D721Med (cell line): ENCODE measurements at regions not wholly inside any gene's neighbourhood (a gene's known extent, or its start where the extent isn't known, plus 50 kb on each side); places are given as distances from the start of the nearest gene placed in this dataset.

Experiments used
- DNase-seq: peaks from one replicate; pipeline ENCODE4 v3.0.0; 2011; ENCODE audit warnings: low spot score; ENCODE audit not compliant: insufficient read length
- FAIRE-seq: peaks from 2 replicates; lab custom pipeline; 2011; peaks lifted over from hg19 to GRCh38; lab: Jason Lieb, UNC
- TF ChIP-seq, protein P1 (sequence below): IDR thresholded peaks from 2 replicates; pipeline ENCODE4 v1.5.1; 2012; ENCODE audit warnings: mild to moderate bottlenecking, control low read depth; ENCODE audit not compliant: insufficient read depth; ENCODE audit errors: missing control alignments

DNA sequence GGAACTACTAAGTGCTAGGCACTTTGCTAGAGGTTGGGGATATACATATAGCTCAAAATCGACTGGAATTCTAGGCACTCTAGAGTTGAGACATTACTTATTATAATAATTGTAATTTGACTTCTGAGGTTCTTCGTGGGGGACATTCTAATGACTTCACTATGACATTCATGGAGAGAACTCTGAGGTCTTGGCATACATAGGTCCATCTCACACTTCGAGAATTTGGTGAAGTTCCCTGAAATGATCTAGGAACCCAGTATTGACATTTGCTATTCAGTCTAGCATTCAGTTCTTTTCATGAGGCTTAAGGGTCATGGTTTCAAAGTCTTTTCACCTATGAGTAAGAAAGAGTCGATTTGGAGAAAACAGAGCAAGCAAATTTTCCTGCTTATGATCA is 446.6 kb upstream of the JAG1 start:
- FAIRE-seq (no peak), DNase-seq (no peak)

DNA sequence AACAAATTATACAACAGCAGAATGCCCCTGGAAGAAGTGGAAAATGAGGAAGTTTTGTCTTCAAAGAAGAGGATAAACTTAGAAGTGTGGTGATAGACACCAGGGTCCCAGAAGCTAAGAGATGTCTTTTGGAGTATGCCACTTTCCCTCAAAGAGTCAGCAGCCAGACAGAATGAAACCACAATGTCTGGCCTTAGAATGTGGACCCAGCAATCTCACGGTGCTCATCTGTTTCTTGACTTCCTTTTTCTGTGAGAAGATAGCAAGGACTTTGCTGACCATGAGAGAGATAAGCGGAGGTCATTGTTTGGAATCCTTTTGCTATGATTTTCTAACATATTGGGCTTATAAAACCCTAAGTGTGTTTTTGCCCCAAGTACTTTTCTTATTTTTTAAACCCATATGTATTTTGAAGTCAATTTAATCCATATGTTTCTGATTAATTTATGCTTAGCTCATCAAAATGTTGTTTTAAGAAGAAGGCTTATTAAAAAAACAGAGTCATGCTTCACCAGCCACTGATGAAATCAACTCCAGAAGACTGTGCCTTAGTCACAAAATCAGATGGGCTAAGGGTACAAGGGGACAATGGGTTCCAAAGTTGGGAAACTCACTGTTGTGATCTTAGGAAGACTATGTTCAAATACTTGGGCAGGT is 451.2 kb upstream of the JAG1 start:
- TF ChIP-seq, protein P1, sequence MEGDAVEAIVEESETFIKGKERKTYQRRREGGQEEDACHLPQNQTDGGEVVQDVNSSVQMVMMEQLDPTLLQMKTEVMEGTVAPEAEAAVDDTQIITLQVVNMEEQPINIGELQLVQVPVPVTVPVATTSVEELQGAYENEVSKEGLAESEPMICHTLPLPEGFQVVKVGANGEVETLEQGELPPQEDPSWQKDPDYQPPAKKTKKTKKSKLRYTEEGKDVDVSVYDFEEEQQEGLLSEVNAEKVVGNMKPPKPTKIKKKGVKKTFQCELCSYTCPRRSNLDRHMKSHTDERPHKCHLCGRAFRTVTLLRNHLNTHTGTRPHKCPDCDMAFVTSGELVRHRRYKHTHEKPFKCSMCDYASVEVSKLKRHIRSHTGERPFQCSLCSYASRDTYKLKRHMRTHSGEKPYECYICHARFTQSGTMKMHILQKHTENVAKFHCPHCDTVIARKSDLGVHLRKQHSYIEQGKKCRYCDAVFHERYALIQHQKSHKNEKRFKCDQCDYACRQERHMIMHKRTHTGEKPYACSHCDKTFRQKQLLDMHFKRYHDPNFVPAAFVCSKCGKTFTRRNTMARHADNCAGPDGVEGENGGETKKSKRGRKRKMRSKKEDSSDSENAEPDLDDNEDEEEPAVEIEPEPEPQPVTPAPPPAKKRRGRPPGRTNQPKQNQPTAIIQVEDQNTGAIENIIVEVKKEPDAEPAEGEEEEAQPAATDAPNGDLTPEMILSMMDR, result no peak
- no peak for DNase-seq
- FAIRE-seq, result no peak

More for the DNA sequence above, 446.6 kb upstream of the JAG1 start:
- TF ChIP-seq, protein P1, result no peak

DNA sequence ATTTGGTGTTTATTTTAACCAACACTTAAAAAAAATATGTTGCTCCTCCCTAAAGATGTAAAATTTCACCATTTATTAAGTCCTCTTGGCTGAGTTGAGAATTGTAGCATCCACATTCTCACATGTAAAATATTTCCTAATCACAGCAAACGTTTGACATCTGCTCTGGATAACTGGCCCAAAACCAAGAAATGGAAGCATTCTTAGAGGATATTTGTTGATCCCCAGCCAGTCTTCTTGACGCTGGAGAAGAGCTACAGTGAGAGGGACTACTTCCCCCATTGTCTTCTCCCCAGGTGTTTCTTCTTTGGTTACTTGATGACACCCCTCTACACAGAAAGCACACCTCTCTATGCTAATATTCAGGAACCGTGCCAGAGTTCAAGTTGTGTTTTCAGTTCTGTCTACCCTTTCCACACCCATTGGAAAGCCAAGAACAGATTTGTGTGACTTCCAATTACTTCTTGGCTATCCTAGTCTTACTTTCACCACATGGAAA is 454.5 kb upstream of the JAG1 start:
- TF ChIP-seq, protein P1, result no peak
- DNase-seq (no peak), FAIRE-seq (no peak)

DNA sequence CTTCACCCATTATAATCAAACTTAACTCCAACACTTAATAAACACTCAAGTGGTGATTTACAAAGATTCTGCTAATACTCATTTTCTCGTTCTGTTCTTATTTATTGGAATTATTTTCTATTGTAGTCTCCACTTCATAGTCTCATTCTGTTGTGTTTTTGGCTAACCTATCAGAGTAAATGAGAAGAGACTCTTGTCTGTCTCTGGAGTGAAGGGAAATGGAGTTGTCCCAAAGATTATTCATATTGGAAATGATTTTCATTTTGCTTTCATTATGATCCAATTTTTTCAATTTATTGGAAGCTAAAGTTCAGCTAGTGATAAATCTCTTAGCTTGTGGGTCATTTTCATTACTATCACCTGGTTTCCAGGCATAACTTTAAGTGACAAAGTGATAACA is 454.9 kb upstream of the JAG1 start:
- FAIRE-seq (no peak), DNase-seq (no peak)
- TF ChIP-seq, protein P1, result no peak

DNA sequence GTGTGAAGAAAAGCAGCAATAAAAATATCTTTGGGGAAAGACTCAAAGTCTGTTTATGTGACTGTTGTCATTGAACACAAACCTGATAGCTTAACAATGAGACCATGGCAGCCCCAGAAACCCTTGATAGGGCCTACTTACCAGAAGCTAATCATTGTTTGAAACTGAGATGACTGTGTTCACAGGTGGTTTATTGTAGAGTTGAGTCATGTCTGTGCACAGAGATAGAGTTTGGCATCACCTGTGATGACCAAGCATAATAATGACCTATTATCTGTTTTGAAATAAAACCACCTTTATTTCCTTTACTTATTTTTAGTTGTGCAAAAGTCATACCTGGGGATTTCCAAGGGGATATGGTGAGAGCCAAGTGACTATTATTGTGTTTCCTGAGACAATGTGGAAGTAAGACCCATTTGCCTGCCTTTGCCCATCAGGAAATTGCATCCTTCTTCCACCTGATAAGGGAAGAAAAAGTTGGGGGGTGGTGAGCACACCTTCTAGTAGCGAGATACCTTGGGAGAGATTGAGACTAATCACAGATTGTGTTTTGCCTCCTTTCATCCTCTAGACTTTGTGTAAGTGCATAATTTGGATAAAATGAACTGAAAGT is 456.9 kb upstream of the JAG1 start:
- DNase-seq, result no peak
- no peak for FAIRE-seq

DNA sequence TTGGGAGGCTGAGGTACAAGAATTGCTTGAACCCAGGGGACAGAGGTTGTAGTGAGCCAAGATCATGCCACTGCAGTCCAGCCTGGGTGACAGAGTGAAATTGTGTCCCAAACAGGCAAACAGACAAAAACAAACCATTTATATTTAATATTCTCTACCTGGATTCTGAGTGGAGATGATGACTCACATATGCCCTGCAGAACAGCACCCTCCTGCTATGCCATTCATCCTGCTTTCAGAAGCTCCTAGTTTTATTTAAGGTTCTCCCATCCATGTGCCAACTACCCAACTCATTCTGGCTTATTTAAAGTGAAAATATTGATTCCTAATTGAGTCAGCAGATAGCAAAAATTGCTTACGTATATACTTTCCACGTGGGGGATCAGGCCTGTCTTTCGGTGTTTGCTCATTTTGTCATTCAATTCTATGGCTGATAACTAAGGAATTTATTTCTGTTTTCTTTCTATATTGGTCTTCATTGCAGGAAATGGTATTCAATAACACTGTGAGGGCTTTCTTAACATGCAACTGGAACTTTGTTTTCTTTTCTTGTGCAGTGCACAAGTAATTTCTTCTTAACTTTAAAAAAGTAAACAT is 459.1 kb upstream of the JAG1 start:
- no peak for DNase-seq
- TF ChIP-seq, protein P1, result no peak
- no peak for FAIRE-seq

More for the DNA sequence above, 456.9 kb upstream of the JAG1 start:
- TF ChIP-seq, protein P1, result no peak

DNA sequence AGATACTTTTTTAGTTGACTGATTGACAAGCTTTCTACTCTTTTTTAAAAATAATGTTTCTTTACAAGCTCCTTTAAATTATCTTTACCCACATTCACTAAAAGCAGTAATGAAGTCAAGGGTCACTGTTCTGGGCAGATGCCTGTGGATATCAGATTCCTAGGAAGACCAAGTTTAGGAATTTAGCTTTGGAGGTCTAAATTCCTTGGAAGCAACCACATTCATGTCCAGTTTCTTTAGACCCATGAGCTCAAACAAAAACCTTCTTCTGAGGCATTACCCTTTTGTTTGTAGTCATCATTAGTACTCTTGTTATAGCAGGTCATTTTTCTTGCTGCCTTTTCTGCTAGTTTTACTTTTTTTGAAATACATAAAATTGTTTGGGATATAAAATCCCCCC is 462.9 kb upstream of the JAG1 start:
- DNase-seq (no peak), FAIRE-seq (no peak)
- TF ChIP-seq, protein P1, result no peak
